Nephron progenitor cell (in vitro differentiated cells): ENCODE measurements at regions not wholly inside any gene's neighbourhood (a gene's known extent, or its start where the extent isn't known, plus 50 kb on each side); places are given as distances from the start of the nearest gene placed in this dataset.

ENCODE experiments used
- DNase-seq: peaks from one replicate; pipeline ENCODE4 v3.0.0; 2021
- H3K27ac Mint-ChIP-seq: 2 replicates; pipeline ENCODE4 v1.8.0; 2021; ENCODE audit warnings: mild to moderate bottlenecking, moderate library complexity, mixed read lengths
- H3K27me3 Mint-ChIP-seq: 2 replicates; pipeline ENCODE4 v1.8.0; 2021; ENCODE audit warnings: mild to moderate bottlenecking, low read depth, mixed read lengths; ENCODE audit not compliant: poor library complexity
- H3K36me3 Mint-ChIP-seq: 2 replicates; pipeline ENCODE4 v1.8.0; 2021; ENCODE audit warnings: low read depth, mixed read lengths
- H3K4me1 Mint-ChIP-seq: 2 replicates; pipeline ENCODE4 v1.8.0; 2021; ENCODE audit warnings: mixed read lengths
- H3K4me3 Mint-ChIP-seq: 2 replicates; pipeline ENCODE4 v1.8.0; 2021; ENCODE audit warnings: mild to moderate bottlenecking, moderate library complexity, mixed read lengths
- H3K9me3 Mint-ChIP-seq: 2 replicates; pipeline ENCODE4 v1.8.0; 2021; ENCODE audit warnings: mild to moderate bottlenecking, moderate library complexity, mixed read lengths
- CTCF ChIP-seq: fragments of 200-600 bp; sonication (generic); IDR thresholded peaks from 2 replicates; pipeline ENCODE4 v1.5.0; 2021; ENCODE audit warnings: antibody characterized with exemption

- peaks cover 23% of the 10 kb centered on the region for H3K4me1 Mint-ChIP-seq
- H3K4me3 Mint-ChIP-seq = no peak overlapping the region
- no peaks in the 10 kb centered on the region for H3K9me3 Mint-ChIP-seq
- no peak for TF ChIP-seq CTCF
- peaks cover 47% of the 10 kb centered on the region for H3K27me3 Mint-ChIP-seq
- no peaks in the 10 kb centered on the region for H3K36me3 Mint-ChIP-seq
- H3K27ac Mint-ChIP-seq = no peak overlapping the region
- no peak for DNase-seq
Observed at GRCh38 chr17:74040729-74041128, 162.7 kb upstream of the RPL38 start.

- no peak for DNase-seq
- Mint-ChIP-seq H3K4me1 (peaks cover 29% of the 10 kb centered on the region), H3K27me3 (peaks cover 45% of the 10 kb centered on the region), H3K36me3 (no peaks in the 10 kb centered on the region), H3K9me3 (no peaks in the 10 kb centered on the region), H3K4me3 (no peak overlapping the region), H3K27ac (no peak overlapping the region)
- TF ChIP-seq CTCF = no peak
Observed at GRCh38 chr17:74041869-74042640, 161.4 kb upstream of the RPL38 start.

- no peak for DNase-seq
- H3K36me3 Mint-ChIP-seq = no peaks in the 10 kb centered on the region
- no peaks in the 10 kb centered on the region for H3K9me3 Mint-ChIP-seq
- peaks cover 27% of the 10 kb centered on the region for H3K4me1 Mint-ChIP-seq
- H3K4me3 Mint-ChIP-seq = no peak overlapping the region
- no peak overlapping the region for H3K27ac Mint-ChIP-seq
- peaks cover 48% of the 10 kb centered on the region for H3K27me3 Mint-ChIP-seq
- no peak for TF ChIP-seq CTCF
Observed at GRCh38 chr17:74042744-74043486, 160.6 kb upstream of the RPL38 start.

- no peaks in the 10 kb centered on the region for H3K9me3 Mint-ChIP-seq
- H3K27ac Mint-ChIP-seq = no peak overlapping the region
- no peak overlapping the region for H3K4me3 Mint-ChIP-seq
- H3K36me3 Mint-ChIP-seq = no peaks in the 10 kb centered on the region
- no peak for TF ChIP-seq CTCF
- peaks cover 38% of the 10 kb centered on the region for H3K4me1 Mint-ChIP-seq
- peaks cover 48% of the 10 kb centered on the region for H3K27me3 Mint-ChIP-seq
- no peak for DNase-seq
Observed at GRCh38 chr17:74043976-74044375, 159.5 kb upstream of the RPL38 start.

- H3K27ac Mint-ChIP-seq = no peak overlapping the region
Observed at GRCh38 chr17:74045608-74046280, 157.7 kb upstream of the RPL38 start.

More at GRCh38 chr17:74045608-74046280, 157.7 kb upstream of the RPL38 start:
- DNase-seq = peak; percentile 30
- no peaks in the 10 kb centered on the region for H3K36me3 Mint-ChIP-seq
- H3K9me3 Mint-ChIP-seq = no peaks in the 10 kb centered on the region
- no peak overlapping the region for H3K4me3 Mint-ChIP-seq
- H3K4me1 Mint-ChIP-seq = peaks cover 56% of the 10 kb centered on the region
- peaks cover 42% of the 10 kb centered on the region for H3K27me3 Mint-ChIP-seq
- TF ChIP-seq CTCF = no peak
